ENCODE measurements at regions not wholly inside any gene's neighbourhood (a gene's known extent, or its start where the extent isn't known, plus 50 kb on each side); places are given as distances from the start of the nearest gene placed in this dataset.
A peak's percentile ranks its signal among the peaks of the same experiment; 100 is the strongest.
"Not testable (repeated sequence)": the region's sequence is repeated elsewhere in the genome, so short reads cannot be mapped to it uniquely, and the experiment has no call there.

DNA sequence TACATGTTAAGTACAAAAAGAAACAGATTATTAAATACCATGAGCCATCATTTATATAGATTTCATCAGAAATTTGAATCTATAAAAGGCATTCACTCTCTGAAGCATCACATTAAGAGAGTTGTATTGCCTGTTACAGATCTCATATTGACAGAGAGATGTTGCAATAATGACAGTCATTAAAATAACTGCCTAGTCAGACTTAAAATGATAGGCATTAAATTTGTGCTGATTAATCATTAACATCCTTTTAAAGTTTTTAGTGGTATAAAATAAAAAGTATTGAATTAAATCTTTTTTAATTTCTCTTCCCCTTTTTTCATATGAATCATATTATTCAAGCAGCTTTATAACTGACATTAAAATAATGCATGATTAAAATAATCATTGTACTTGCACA is 404.9 kb upstream of the FAM174A start:
- POLR2A ChIA-PET, result no interaction called here
- Mint-ChIP-seq H3K36me3 (ENCODE audit: insufficient read depth, unreplicated experiment) (no peaks in the 10 kb centered on the region), H3K4me3 (ENCODE audit: unreplicated experiment) (no peak overlapping the region), H3K9me3 (ENCODE audit: unreplicated experiment) (no peaks in the 10 kb centered on the region), H3K27me3 (ENCODE audit: insufficient read depth, unreplicated experiment) (peaks cover 61% of the 10 kb centered on the region), H3K4me1 (ENCODE audit: insufficient read depth, unreplicated experiment) (no peaks in the 10 kb centered on the region), H3K27ac (ENCODE audit: low read depth, unreplicated experiment) (no peak overlapping the region)
- intact Hi-C loops (cut with micrococcal nuclease), result no loop called here
- CTCF ChIA-PET, result no interaction called here
- no peak for DNase-seq (ENCODE audit: unreplicated experiment)
- no peak for TF ChIP-seq CTCF (IDR thresholded peaks at IDR 0.05; ENCODE audit: unreplicated experiment)
- BruUV-seq (replicated peaks), result no TSS peak

DNA sequence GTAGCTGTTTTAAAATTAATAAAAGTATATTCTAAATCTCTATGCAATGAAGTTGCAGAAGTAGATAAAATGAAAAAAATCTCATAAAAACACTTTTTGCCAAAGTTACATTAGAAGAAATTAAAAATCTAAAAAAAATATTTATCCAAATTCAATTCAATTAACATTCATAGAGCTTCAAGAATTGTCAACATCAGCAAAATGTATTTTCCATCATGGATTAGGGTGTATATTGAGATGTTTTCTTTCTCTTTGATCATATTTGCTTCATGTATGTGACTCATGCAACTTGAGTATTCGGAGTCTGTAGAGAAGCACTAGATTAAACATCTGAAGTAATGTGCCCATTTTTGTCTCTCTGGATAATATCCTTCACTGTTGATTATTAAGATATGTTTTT is 415.3 kb upstream of the FAM174A start:
- TF ChIP-seq CTCF (IDR thresholded peaks at IDR 0.05; ENCODE audit: unreplicated experiment), result no peak
- Mint-ChIP-seq H3K4me1 (ENCODE audit: insufficient read depth, unreplicated experiment) (no peaks in the 10 kb centered on the region), H3K27ac (ENCODE audit: low read depth, unreplicated experiment) (no peak overlapping the region), H3K4me3 (ENCODE audit: unreplicated experiment) (no peak overlapping the region), H3K36me3 (ENCODE audit: insufficient read depth, unreplicated experiment) (no peaks in the 10 kb centered on the region), H3K9me3 (ENCODE audit: unreplicated experiment) (no peaks in the 10 kb centered on the region), H3K27me3 (ENCODE audit: insufficient read depth, unreplicated experiment) (peaks cover 79% of the 10 kb centered on the region)
- no TSS peak for BruUV-seq (replicated peaks)
- CTCF ChIA-PET, result no interaction called here
- intact Hi-C loops (cut with micrococcal nuclease), result no loop called here
- POLR2A ChIA-PET, result no interaction called here
- no peak for DNase-seq (ENCODE audit: unreplicated experiment)

DNA sequence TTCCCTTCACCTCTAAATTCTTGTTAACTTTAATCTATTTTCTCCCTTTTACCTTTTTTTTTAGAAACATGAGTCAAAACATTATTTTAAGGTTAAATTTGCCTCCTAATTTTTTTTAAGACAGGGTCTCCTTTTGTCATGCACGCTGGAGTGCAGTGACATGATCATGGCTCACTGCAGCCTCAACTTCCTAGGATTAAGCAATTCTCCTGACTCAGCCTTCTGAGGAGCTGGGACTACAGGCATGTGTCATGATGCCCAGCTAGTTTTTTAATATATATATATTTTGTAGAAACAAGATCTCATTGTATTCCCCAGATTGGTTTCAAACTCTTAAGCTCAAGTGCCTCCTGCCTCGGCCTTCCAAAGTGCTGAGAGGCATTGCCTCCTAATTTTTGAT is 424.7 kb upstream of the FAM174A start:
- peak; percentile 30 for DNase-seq (ENCODE audit: unreplicated experiment)
- no peak overlapping the region for H3K4me3 Mint-ChIP-seq (ENCODE audit: unreplicated experiment)
- H3K9me3 Mint-ChIP-seq (ENCODE audit: unreplicated experiment), result peaks cover 16% of the 10 kb centered on the region
- no TSS peak for BruUV-seq (replicated peaks)
- no peaks in the 10 kb centered on the region for H3K36me3 Mint-ChIP-seq (ENCODE audit: insufficient read depth, unreplicated experiment)
- CTCF ChIA-PET, result no interaction called here
- TF ChIP-seq CTCF (IDR thresholded peaks at IDR 0.05; ENCODE audit: unreplicated experiment), result no peak
- intact Hi-C loops (cut with micrococcal nuclease), result no loop called here
- H3K27ac Mint-ChIP-seq (ENCODE audit: low read depth, unreplicated experiment), result no peak overlapping the region
- no peaks in the 10 kb centered on the region for H3K4me1 Mint-ChIP-seq (ENCODE audit: insufficient read depth, unreplicated experiment)
- POLR2A ChIA-PET, result no interaction called here
- H3K27me3 Mint-ChIP-seq (ENCODE audit: insufficient read depth, unreplicated experiment), result peaks cover 33% of the 10 kb centered on the region

- no peak for TF ChIP-seq CTCF (IDR thresholded peaks at IDR 0.05; ENCODE audit: unreplicated experiment)
- no TSS peak for BruUV-seq (replicated peaks)
- ChIA-PET POLR2A (no interaction called here), CTCF (no interaction called here)
- Mint-ChIP-seq H3K4me1 (ENCODE audit: insufficient read depth, unreplicated experiment) (no peaks in the 10 kb centered on the region), H3K4me3 (ENCODE audit: unreplicated experiment) (no peak overlapping the region), H3K27ac (ENCODE audit: low read depth, unreplicated experiment) (no peak overlapping the region), H3K9me3 (ENCODE audit: unreplicated experiment) (peaks cover 16% of the 10 kb centered on the region), H3K27me3 (ENCODE audit: insufficient read depth, unreplicated experiment) (peaks cover 34% of the 10 kb centered on the region), H3K36me3 (ENCODE audit: insufficient read depth, unreplicated experiment) (no peaks in the 10 kb centered on the region)
- DNase-seq (ENCODE audit: unreplicated experiment), result no peak
- intact Hi-C loops (cut with micrococcal nuclease), result no loop called here
Observed at GRCh38 chr5:100108883-100109282, 426.3 kb upstream of the FAM174A start.

DNA sequence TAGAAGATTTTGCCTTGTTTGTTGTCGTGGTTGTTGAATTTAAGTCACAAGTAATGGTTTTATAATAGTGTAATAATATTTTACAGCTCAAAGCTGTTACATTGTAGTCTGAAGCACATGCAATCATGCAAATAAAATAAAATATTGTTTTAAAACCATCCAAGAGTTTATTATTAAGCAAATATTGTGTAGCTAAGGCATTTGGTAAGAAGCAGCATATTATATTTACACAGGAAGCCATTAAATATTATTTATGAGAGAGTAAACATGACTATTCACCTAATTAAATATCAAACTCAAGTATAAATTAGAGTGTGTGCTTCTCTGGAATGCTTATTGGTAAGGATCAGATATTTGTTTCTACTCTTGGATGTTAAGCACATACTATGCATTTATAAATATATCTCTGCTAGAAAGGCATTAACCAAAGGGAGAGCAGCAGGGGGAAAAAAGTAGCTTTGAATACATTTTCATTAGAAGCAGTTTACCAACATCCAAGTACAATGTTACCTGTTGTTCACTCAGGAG is 431.5 kb upstream of the FAM174A start:
- H3K27me3 Mint-ChIP-seq (ENCODE audit: insufficient read depth, unreplicated experiment), result peaks cover 15% of the 10 kb centered on the region
- H3K9me3 Mint-ChIP-seq (ENCODE audit: unreplicated experiment); H3K4me3 Mint-ChIP-seq (ENCODE audit: unreplicated experiment); H3K27ac Mint-ChIP-seq (ENCODE audit: low read depth, unreplicated experiment); H3K36me3 Mint-ChIP-seq (ENCODE audit: insufficient read depth, unreplicated experiment); DNase-seq (ENCODE audit: unreplicated experiment); H3K4me1 Mint-ChIP-seq (ENCODE audit: insufficient read depth, unreplicated experiment); intact Hi-C loops (cut with micrococcal nuclease); CTCF ChIA-PET; BruUV-seq (replicated peaks); POLR2A ChIA-PET: not testable (repeated sequence)

DNA sequence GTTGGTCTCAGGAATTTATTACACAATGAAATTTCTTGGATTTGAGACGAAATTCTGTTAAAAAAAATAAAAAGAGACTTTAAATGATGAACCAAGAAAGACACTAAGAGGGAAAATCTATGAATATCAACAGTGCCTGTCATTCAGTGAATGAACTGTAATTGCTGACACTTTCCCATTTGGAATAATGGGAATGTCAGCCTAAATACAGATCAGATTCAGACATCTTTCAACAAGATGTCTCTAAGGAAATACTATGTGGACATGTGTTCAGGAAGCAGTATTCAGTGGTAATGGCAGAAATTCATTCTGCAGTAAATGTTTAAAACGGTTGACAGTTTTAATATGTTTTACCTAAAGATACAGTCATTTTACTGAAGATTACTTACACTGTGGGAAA is 433.7 kb upstream of the FAM174A start:
- BruUV-seq (replicated peaks); H3K4me3 Mint-ChIP-seq (ENCODE audit: unreplicated experiment); POLR2A ChIA-PET; intact Hi-C loops (cut with micrococcal nuclease); DNase-seq (ENCODE audit: unreplicated experiment); H3K36me3 Mint-ChIP-seq (ENCODE audit: insufficient read depth, unreplicated experiment); CTCF ChIA-PET; H3K9me3 Mint-ChIP-seq (ENCODE audit: unreplicated experiment); H3K4me1 Mint-ChIP-seq (ENCODE audit: insufficient read depth, unreplicated experiment); H3K27ac Mint-ChIP-seq (ENCODE audit: low read depth, unreplicated experiment): not testable (repeated sequence)
- H3K27me3 Mint-ChIP-seq (ENCODE audit: insufficient read depth, unreplicated experiment), result peaks cover 15% of the 10 kb centered on the region

- intact Hi-C loops (cut with micrococcal nuclease); H3K9me3 Mint-ChIP-seq (ENCODE audit: unreplicated experiment); H3K27ac Mint-ChIP-seq (ENCODE audit: low read depth, unreplicated experiment); CTCF ChIA-PET; POLR2A ChIA-PET; H3K27me3 Mint-ChIP-seq (ENCODE audit: insufficient read depth, unreplicated experiment); DNase-seq (ENCODE audit: unreplicated experiment); BruUV-seq (replicated peaks); H3K4me1 Mint-ChIP-seq (ENCODE audit: insufficient read depth, unreplicated experiment); H3K4me3 Mint-ChIP-seq (ENCODE audit: unreplicated experiment); H3K36me3 Mint-ChIP-seq (ENCODE audit: insufficient read depth, unreplicated experiment): not testable (repeated sequence)
Observed at GRCh38 chr5:100096328-100096727, 438.8 kb upstream of the FAM174A start.
